ENCODE measurements at regions not wholly inside any gene's neighbourhood (a gene's known extent, or its start where the extent isn't known, plus 50 kb on each side); places are given as distances from the start of the nearest gene placed in this dataset.

- Histone ChIP-seq H3K79me2 (ENCODE audit: control insufficient read depth, insufficient read depth, low read length) (no peaks in the 10 kb centered on the region), H3K4me1 (ENCODE audit: control insufficient read depth, insufficient read depth, low read length) (peaks cover 32% of the 10 kb centered on the region), H3K9me3 (replicated peaks; ENCODE audit: control insufficient read depth, insufficient read depth, low read length) (peaks cover 2% of the 10 kb centered on the region; the same call in 1 of the 3 replicates), H3K4me3 (no peak overlapping the region), H4K20me1 (ENCODE audit: control insufficient read depth, insufficient read depth) (no peaks in the 10 kb centered on the region), H3K9ac (ENCODE audit: control insufficient read depth, insufficient read depth, low read length) (no peak overlapping the region), H3K4me2 (ENCODE audit: control insufficient read depth, insufficient read depth) (no peak overlapping the region), H3K27me3 (replicated peaks in 1 of 2; ENCODE audit: control insufficient read depth in 2 of 2, insufficient read depth in 2 of 2, low read length in 1 of 2) (no peaks in the 10 kb centered on the region), H3K36me3 (ENCODE audit: control insufficient read depth in 2 of 2, insufficient read depth in 2 of 2, low read length in 1 of 2) (no peaks in the 10 kb centered on the region), H3K27ac (ENCODE audit: control insufficient read depth, insufficient read depth) (no peak overlapping the region), H2AFZ (ENCODE audit: control insufficient read depth, low read depth, low read length) (no peak overlapping the region)
- WGBS (ENCODE audit: insufficient coverage, insufficient replicate concordance, low lambda C conversion rate, missing lambda C conversion rate), result 72% methylated on average over 2 of the region's 2 CpGs
- ChIA-PET POLR2A (interaction anchor here (0.9 to 2.1 kb wide), 4 partner anchors 9 to 289 kb away, joined by 3 to 6 read pairs (median 4); no protein-coding TSS in a partner anchor), SMC1A (ENCODE audit: uncharacterized antibody, unreplicated experiment) (interaction anchor here (0.7 to 6.7 kb wide), 36 partner anchors 10 to 855 kb away, joined by 3 to 44 read pairs (median 5); no protein-coding TSS in a partner anchor), RAD21 (ENCODE audit: unreplicated experiment) (interaction anchor here (0.8 to 5.2 kb wide), 14 partner anchors 9 to 383 kb away, joined by 3 to 41 read pairs (median 6); no protein-coding TSS in a partner anchor), CTCF (interaction anchor here (0.8 to 4.7 kb wide), 15 partner anchors 8 to 356 kb away, joined by 3 to 25 read pairs (median 4); no protein-coding TSS in a partner anchor)
- in situ Hi-C loops (cut with MboI), result no loop called here
- intact Hi-C loops (cut with micrococcal nuclease; ENCODE audit: unreplicated experiment), result loop anchor here (2.0 kb wide), 4 partner anchors 27 to 355 kb away; no protein-coding TSS in a partner anchor
- FAIRE-seq (no peak), ATAC-seq (no peak), DNase-seq (ENCODE audit: low read depth, low spot score) (no peak)
- no peak for TF ChIP-seq MXI1 (IDR thresholded peaks at IDR 0.05; ENCODE audit: low read depth, low read length)
- TF ChIP-seq REST (IDR thresholded peaks at IDR 0.05; ENCODE audit: low read depth, low read length), result no peak
- no peak for TF ChIP-seq CBX3 (IDR thresholded peaks at IDR 0.05; ENCODE audit: borderline replicate concordance, low read depth)
- TF ChIP-seq IRF3 (IDR thresholded peaks at IDR 0.05), result no peak
- no peak for TF ChIP-seq FOXK2 (IDR thresholded peaks at IDR 0.05)
- TF ChIP-seq, protein P1, sequence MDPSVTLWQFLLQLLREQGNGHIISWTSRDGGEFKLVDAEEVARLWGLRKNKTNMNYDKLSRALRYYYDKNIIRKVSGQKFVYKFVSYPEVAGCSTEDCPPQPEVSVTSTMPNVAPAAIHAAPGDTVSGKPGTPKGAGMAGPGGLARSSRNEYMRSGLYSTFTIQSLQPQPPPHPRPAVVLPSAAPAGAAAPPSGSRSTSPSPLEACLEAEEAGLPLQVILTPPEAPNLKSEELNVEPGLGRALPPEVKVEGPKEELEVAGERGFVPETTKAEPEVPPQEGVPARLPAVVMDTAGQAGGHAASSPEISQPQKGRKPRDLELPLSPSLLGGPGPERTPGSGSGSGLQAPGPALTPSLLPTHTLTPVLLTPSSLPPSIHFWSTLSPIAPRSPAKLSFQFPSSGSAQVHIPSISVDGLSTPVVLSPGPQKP (IDR thresholded peaks at IDR 0.05; ENCODE audit: low read depth, low read length), result no peak
- no peak for TF ChIP-seq LARP7 (IDR thresholded peaks at IDR 0.05)
- BruUV-seq (replicated peaks), result no TSS peak
Measured at GRCh38 chr3:59567661-59568060, 517.8 kb upstream of the CFAP20DC start.
